ENCODE measurements at regions not wholly inside any gene's neighbourhood (a gene's known extent, or its start where the extent isn't known, plus 50 kb on each side); places are given as distances from the start of the nearest gene placed in this dataset.
"Not testable (repeated sequence)": the region's sequence is repeated elsewhere in the genome, so short reads cannot be mapped to it uniquely, and the experiment has no call there.

- no peak for DNase-seq (ENCODE audit: low spot score)
Observed at GRCh38 chr1:192418552-192419285, 101.9 kb downstream of the RGS21 start.

GRCh38 chr1:192430644-192431043, 113.9 kb downstream of the RGS21 start:
- DNase-seq (ENCODE audit: low spot score), result no peak

DNA sequence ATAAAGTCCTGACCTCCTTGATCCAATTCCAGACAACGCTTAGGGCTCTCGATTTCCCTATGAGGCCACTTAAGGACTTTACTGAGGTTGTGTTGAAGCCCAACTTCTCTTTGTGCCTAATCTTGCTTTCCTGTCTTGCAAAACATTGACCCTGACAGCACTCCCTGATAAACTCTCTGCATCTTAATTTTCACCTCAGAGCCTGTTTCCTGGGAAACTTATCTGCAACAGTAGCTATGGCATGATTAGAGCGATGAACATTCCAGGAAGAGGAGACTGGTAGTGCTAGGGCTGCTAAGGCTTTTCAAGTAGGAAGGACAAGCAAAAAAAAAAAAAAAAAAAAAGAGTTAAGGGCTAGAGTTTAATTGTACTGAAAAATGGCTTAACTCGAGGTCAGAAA, 118.9 kb downstream of the RGS21 start:
- DNase-seq (ENCODE audit: low spot score), result no peak

- DNase-seq (ENCODE audit: low spot score), result no peak
Observed at GRCh38 chr1:192436441-192437078, 119.8 kb downstream of the RGS21 start.

DNA sequence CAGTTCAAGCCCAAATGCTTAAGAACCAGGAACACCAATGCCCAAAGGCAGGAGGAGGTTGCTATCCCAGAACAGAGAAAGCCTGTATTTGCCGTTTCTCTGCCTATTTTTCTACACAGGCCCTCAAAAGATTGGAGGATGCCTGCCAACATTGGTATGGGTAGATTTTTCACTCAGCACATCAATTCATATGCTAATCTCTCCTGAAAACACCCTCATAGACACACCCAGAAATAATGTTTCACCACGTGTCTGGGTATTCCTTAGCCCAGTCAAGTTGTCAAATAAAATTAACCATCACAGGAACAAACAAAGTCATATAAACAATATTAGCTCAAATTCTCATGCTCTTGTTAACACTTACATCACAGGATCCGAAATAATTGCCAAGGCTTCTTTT, 121.9 kb downstream of the RGS21 start:
- DNase-seq (ENCODE audit: low spot score), result no peak

- DNase-seq (ENCODE audit: low spot score), result no peak
Observed at GRCh38 chr1:192439373-192440025, 122.7 kb downstream of the RGS21 start.

DNA sequence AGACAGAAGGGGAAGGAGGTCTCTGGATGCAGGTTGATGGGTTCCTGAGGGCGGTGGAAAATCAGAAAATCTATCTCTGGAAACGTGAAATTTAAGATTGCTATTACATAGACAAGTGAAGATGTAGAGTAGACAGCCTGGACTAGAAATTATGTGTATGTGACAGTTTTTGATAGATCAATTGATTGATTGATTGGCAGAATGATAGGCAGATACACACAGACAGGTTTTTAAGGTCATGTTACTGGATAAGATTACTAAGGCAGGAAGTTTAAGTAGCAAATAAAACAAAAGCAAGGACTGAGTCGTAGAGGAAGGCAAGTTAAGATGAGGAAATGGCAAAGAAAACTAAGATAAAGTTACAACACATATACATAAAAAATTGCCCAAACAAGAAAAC, 124.7 kb downstream of the RGS21 start:
- DNase-seq (ENCODE audit: low spot score), result no peak

DNA sequence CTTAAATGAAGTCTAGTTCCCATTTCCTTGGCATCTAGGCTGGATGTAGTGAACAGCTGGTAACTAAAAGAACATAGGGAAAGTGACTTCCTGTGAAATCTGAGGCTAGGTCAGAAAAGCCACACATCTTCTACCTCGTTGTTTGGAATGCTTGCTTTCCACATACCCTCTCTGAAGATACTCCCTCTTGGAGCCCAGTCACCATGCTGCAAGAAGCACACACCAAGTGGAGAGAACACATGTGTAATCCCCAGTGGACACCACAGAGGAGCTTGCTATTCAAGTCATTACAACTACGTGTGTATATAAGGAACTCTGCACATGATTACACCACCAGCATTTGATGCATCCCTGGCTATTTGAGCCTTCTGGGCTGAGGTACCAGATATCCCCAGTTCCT, 125.9 kb downstream of the RGS21 start:
- DNase-seq (ENCODE audit: low spot score), result no peak

DNA sequence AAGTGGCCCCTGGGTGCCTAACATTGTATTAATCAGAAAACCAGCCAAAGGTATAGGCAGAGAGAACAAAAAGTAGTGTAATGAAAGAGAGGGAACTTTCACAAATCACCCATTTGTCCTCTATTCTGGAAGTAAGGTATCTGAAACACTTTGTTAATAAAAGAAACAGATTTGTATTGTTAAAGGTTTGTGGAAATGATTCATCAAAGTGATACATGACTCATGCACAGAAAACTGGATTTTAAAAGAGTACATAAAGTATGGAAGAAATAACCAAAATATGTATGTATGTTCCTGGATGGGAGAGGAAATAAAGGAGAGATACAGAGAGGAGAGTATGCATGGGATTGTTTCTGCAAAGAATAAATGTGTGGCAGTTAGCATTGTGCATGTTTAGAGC, 126.8 kb downstream of the RGS21 start:
- no peak for DNase-seq (ENCODE audit: low spot score)

DNA sequence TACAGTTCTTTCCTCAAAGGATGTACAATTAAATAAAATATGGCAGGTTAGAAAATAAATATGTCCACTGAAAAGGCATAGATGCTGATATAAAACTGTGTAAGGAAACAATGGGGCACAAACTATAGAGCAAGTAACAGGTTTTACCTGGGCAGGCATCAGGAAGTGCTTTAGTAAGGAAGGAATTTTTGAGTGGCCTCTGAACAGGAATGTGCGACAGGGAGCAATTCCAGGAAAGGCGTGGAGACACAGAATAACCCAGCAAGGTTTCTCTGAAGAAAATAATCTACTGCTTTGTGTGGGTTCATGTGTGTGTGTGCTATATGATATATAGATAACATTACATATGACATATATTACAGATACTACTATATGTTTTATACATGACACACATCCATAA, 128.4 kb downstream of the RGS21 start:
- no peak for DNase-seq (ENCODE audit: low spot score)

DNA sequence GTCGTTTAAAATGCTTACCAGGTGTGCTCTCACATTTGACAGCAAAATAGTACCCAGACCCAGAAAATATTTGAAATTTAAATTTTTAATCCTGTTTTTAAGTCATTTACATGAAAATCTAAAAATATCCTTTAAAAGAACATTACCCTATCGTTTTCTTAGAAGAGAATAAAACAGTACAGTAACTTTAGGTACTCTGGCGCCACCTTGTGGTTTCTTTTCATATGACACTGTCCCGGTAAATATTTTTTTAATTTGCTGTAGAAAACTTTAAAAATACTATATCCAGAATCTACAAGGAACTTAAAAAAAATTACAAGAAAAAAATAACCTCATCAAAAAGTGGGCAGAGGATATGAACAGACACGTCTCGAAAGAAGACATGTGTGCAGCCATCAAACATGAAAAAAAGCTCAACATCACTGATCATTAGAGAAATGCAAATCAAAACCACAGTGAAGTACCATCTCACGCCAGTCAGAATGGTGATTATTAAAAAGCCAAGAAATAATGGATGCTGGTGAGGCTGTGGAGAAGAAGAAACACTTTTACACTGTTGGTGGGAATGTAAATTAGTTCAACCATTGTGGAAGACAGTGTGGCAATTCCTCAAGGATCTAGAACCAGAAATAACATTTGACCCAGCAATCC, 129.2 kb downstream of the RGS21 start:
- peak; percentile 64 for DNase-seq (ENCODE audit: low spot score)

- no peak for DNase-seq (ENCODE audit: low spot score)
Observed at GRCh38 chr1:192448026-192448578, 127.5 kb upstream of the RGS1 start.

DNA sequence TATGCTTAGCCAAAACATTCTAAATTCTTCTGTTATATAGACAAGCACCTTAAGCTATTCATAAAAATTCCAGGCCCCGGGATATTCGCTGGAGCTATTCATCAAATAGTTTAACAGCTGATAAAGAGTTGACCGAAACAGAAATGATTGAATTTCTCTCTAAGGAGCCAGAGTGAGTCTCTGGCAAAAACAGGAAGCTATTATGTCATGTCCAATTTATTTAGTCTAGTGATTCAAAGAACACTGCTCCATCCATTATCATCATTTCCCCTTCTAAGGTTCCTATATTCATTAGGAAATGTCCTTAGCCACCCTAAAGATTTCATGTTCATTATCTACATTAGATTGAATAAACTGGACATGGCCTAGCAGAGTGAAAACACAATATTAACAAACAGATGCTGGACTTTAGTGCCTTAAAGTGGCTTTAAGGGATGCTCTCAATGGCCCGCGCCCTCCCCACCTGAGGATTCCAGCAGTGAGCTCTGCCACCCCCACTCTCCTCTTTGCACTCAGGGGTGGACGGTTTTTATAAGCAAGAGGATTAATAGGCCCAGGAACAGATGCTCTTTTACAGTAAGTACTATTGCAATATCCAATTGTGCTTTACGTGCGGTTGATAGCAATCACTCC, 122.1 kb upstream of the RGS1 start:
- no peak for DNase-seq (ENCODE audit: low spot score)

- DNase-seq (ENCODE audit: low spot score), result no peak
Observed at GRCh38 chr1:192459467-192459866, 116.1 kb upstream of the RGS1 start.

- DNase-seq (ENCODE audit: low spot score), result no peak
Observed at GRCh38 chr1:192461684-192462083, 113.9 kb upstream of the RGS1 start.

DNA sequence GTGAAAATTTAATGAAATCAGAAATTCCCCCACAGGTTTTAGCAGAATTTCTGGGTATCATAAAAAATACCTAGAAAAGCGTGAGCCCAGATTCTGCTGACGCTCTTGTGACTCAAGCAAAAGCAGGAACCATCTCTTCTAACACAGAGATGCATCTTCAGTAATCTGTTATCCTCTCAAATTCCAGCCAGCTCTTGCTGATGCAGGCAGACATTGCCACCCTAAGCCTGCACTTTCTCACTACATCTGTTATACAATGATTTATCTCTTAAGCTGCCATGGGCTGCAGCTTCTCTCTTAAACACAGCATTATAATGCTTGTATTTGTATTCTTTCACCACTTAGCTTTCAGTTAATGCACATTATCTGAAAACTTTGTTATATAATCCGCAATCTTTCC, 113.0 kb upstream of the RGS1 start:
- no peak for DNase-seq (ENCODE audit: low spot score)

- no peak for DNase-seq (ENCODE audit: low spot score)
Observed at GRCh38 chr1:192463661-192464060, 111.9 kb upstream of the RGS1 start.

DNA sequence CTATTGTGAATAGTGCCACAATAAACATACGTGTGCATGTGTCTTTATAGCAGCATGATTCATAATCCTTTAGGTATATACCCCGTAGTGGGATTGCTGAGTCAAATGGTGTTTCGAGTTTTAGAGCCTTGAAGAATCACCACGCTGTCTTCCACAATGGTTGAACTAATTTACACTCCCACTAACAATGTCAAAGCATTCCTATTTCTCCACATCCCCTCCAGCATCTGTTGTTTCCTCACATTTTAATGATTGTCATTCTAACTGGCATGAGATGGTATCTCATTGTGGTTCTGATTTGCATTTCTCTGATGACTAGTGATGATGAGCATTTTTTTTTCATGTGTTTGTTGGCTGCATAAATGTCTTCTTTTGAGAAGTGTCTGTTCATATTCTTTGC, 110.4 kb upstream of the RGS1 start:
- not testable (repeated sequence) for DNase-seq (ENCODE audit: low spot score)

- peak; percentile 47 for DNase-seq (ENCODE audit: low spot score)
Observed at GRCh38 chr1:192474080-192474683, 101.4 kb upstream of the RGS1 start.

DNA sequence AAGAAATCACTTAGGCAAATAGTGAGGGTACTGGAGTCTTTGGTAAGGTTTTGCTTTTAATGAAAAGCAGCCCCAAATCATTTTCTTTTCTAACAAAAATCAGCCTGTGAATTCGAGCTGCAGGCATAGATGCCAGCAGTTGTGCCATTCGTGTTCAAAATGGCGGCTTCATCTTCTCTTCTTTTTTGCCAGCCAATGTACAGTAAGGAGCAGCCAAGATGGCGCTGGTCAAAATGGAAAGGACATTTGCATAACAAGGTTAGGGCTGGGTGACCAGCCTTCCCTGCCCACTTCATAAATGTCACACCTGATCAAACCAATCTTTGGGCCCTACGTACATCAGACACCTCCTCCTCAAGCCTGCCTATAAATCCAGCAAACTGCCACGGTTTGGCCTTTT, 100.2 kb upstream of the RGS1 start:
- no peak for DNase-seq (ENCODE audit: low spot score)

GRCh38 chr1:192475970-192476369, 99.6 kb upstream of the RGS1 start:
- DNase-seq (ENCODE audit: low spot score), result no peak

Measured in CD4-positive, alpha-beta T cell treated with Interleukin-15 for 4 hours (primary cell).